ENCODE measurements at regions not wholly inside any gene's neighbourhood (a gene's known extent, or its start where the extent isn't known, plus 50 kb on each side); places are given as distances from the start of the nearest gene placed in this dataset.

- no peak overlapping the region for H3K4me3 Mint-ChIP-seq
- TF ChIP-seq CTCF (conservative IDR thresholded peaks at IDR 0.05) = no peak
- no peaks in the 10 kb centered on the region for H3K9me3 Mint-ChIP-seq
- no peak for DNase-seq (ENCODE audit: extremely low spot score, unreplicated experiment)
- no peaks in the 10 kb centered on the region for H3K27me3 Mint-ChIP-seq
- no peaks in the 10 kb centered on the region for H3K36me3 Mint-ChIP-seq
- H3K4me1 Mint-ChIP-seq (ENCODE audit: unreplicated experiment) = no peaks in the 10 kb centered on the region
- no peak overlapping the region for H3K27ac Mint-ChIP-seq
Measured at GRCh38 chr11:15519124-15519791, 404.5 kb downstream of the INSC start.

GRCh38 chr11:15519911-15520310, 405.2 kb downstream of the INSC start:
- Mint-ChIP-seq H3K4me3 (no peak overlapping the region), H3K27me3 (no peaks in the 10 kb centered on the region), H3K9me3 (no peaks in the 10 kb centered on the region), H3K4me1 (ENCODE audit: unreplicated experiment) (no peaks in the 10 kb centered on the region), H3K27ac (no peak overlapping the region), H3K36me3 (no peaks in the 10 kb centered on the region)
- no peak for DNase-seq (ENCODE audit: extremely low spot score, unreplicated experiment)
- TF ChIP-seq CTCF (conservative IDR thresholded peaks at IDR 0.05) = no peak

- no peaks in the 10 kb centered on the region for H3K36me3 Mint-ChIP-seq
- H3K27ac Mint-ChIP-seq = no peak overlapping the region
- no peaks in the 10 kb centered on the region for H3K27me3 Mint-ChIP-seq
- no peaks in the 10 kb centered on the region for H3K4me1 Mint-ChIP-seq (ENCODE audit: unreplicated experiment)
- no peak overlapping the region for H3K4me3 Mint-ChIP-seq
- no peak for TF ChIP-seq CTCF (conservative IDR thresholded peaks at IDR 0.05)
- H3K9me3 Mint-ChIP-seq = peaks cover 7% of the 10 kb centered on the region
- DNase-seq (ENCODE audit: extremely low spot score, unreplicated experiment) = no peak
Measured at GRCh38 chr11:15523543-15523942, 408.8 kb downstream of the INSC start.

- no peak overlapping the region for H3K27ac Mint-ChIP-seq
- no peaks in the 10 kb centered on the region for H3K36me3 Mint-ChIP-seq
- no peaks in the 10 kb centered on the region for H3K4me1 Mint-ChIP-seq (ENCODE audit: unreplicated experiment)
- peaks cover 7% of the 10 kb centered on the region for H3K9me3 Mint-ChIP-seq
- TF ChIP-seq CTCF (conservative IDR thresholded peaks at IDR 0.05) = no peak
- no peaks in the 10 kb centered on the region for H3K27me3 Mint-ChIP-seq
- no peak for DNase-seq (ENCODE audit: extremely low spot score, unreplicated experiment)
- H3K4me3 Mint-ChIP-seq = no peak overlapping the region
Measured at GRCh38 chr11:15525582-15525981, 410.9 kb downstream of the INSC start.

- Mint-ChIP-seq H3K27me3 (no peaks in the 10 kb centered on the region), H3K27ac (no peak overlapping the region), H3K9me3 (peaks cover 7% of the 10 kb centered on the region), H3K4me3 (no peak overlapping the region), H3K36me3 (no peaks in the 10 kb centered on the region), H3K4me1 (ENCODE audit: unreplicated experiment) (no peaks in the 10 kb centered on the region)
- no peak for TF ChIP-seq CTCF (conservative IDR thresholded peaks at IDR 0.05)
- DNase-seq (ENCODE audit: extremely low spot score, unreplicated experiment) = no peak
Measured at GRCh38 chr11:15526032-15526431, 411.3 kb downstream of the INSC start.

Measured in type B pancreatic cell (in vitro differentiated cells).